Activated T-cell treated with anti-CD3 and anti-CD28 coated beads for 1 hour (primary cell): ENCODE measurements at regions not wholly inside any gene's neighbourhood (a gene's known extent, or its start where the extent isn't known, plus 50 kb on each side); places are given as distances from the start of the nearest gene placed in this dataset.

Experiments used
- DNase-seq: peaks from one replicate; pipeline ENCODE4 v3.0.0-alpha.2; 2020; ENCODE audit warnings: low read depth

- DNase-seq = no peak
Observed at GRCh38 chr1:229822026-229822425, 196.0 kb downstream of the URB2 start.

GRCh38 chr1:229825042-229825441 is 199.0 kb downstream of the URB2 start:
- DNase-seq = no peak

- DNase-seq = no peak
Observed at GRCh38 chr1:229828461-229828860, 202.4 kb downstream of the URB2 start.

GRCh38 chr1:229832695-229833094 is 206.6 kb downstream of the URB2 start:
- no peak for DNase-seq

GRCh38 chr1:229834230-229834629 is 208.2 kb downstream of the URB2 start:
- no peak for DNase-seq

GRCh38 chr1:229835226-229835625 is 209.2 kb downstream of the URB2 start:
- DNase-seq = no peak

GRCh38 chr1:229836324-229836723 is 210.3 kb downstream of the URB2 start:
- no peak for DNase-seq

- DNase-seq = no peak
Observed at GRCh38 chr1:229838204-229838603, 212.2 kb downstream of the URB2 start.

- DNase-seq = no peak
Observed at GRCh38 chr1:229839800-229840199, 213.8 kb downstream of the URB2 start.

GRCh38 chr1:229841230-229841629 is 215.2 kb downstream of the URB2 start:
- DNase-seq = no peak

GRCh38 chr1:229842302-229843255 is 216.5 kb downstream of the URB2 start:
- DNase-seq = no peak

GRCh38 chr1:229843627-229844238 is 217.7 kb downstream of the URB2 start:
- DNase-seq = no peak

GRCh38 chr1:229844675-229845074 is 218.6 kb downstream of the URB2 start:
- DNase-seq = no peak

- no peak for DNase-seq
Observed at GRCh38 chr1:229845410-229846138, 219.5 kb downstream of the URB2 start.

- DNase-seq = no peak
Observed at GRCh38 chr1:229846351-229846750, 220.3 kb downstream of the URB2 start.

- DNase-seq = no peak
Observed at GRCh38 chr1:229848752-229849677, 218.0 kb upstream of the GALNT2 start.

- no peak for DNase-seq
Observed at GRCh38 chr1:229851511-229851910, 215.5 kb upstream of the GALNT2 start.

GRCh38 chr1:229853751-229854150 is 213.3 kb upstream of the GALNT2 start:
- DNase-seq = no peak

GRCh38 chr1:229854620-229855019 is 212.4 kb upstream of the GALNT2 start:
- no peak for DNase-seq

GRCh38 chr1:229856009-229856650 is 210.9 kb upstream of the GALNT2 start:
- DNase-seq = no peak

- DNase-seq = no peak
Observed at GRCh38 chr1:229857585-229857984, 209.5 kb upstream of the GALNT2 start.
